Right lobe of liver (tissue), 6 donors: ENCODE measurements at regions not wholly inside any gene's neighbourhood (a gene's known extent, or its start where the extent isn't known, plus 50 kb on each side); places are given as distances from the start of the nearest gene placed in this dataset.

ENCODE experiments used
- ATAC-seq, 4 donors: fragments of 200-7000 bp; cut with Tn5 transposase; one replicate each; pipeline ENCODE4 v1.9.1; 2020; ENCODE audit warnings: mild to moderate bottlenecking in 4 of 4, moderate library complexity in 4 of 4
- DNase-seq, 3 donors: peaks; one replicate each; pipeline ENCODE4 v3.0.0-alpha.2; 2020
- H3K27ac ChIP-seq, 3 donors: fragments of 200-600 bp; one replicate each; pipeline ENCODE4 v1.8.0; 2022
- H3K27me3 ChIP-seq, 2 donors: fragments of 200-600 bp; one replicate each; pipeline ENCODE4 v1.8.0; 2022
- H3K36me3 ChIP-seq, 4 donors: fragments of 200-600 bp; sonication (generic) in 1 of 4; one replicate each; pipeline versions ENCODE4 v1.5.1 to v1.8.0; 2017 to 2022; ENCODE audit warnings: control low read depth in 1 of 4
- H3K4me1 ChIP-seq, 4 donors: fragments of 200-600 bp; sonication (generic) in 1 of 4; one replicate each; pipeline versions ENCODE4 v1.5.1 to v1.8.0; 2017 to 2022; ENCODE audit warnings: control low read depth in 1 of 4
- H3K4me3 ChIP-seq, 3 donors: fragments of 200-600 bp; one replicate each; pipeline ENCODE4 v1.8.0; 2022
- H3K9me3 ChIP-seq, 4 donors: fragments of 200-600 bp; sonication (generic) in 1 of 4; one replicate each; pipeline versions ENCODE4 v1.5.1 to v1.8.0; 2017 to 2022; ENCODE audit warnings: control low read depth in 1 of 4
- CTCF ChIP-seq, 4 donors: fragments of 200-600 bp in 3 of 4; fragments of 450-650 bp in 1 of 4; IDR thresholded peaks; one replicate each; pipeline versions ENCODE4 v1.5.1 to v1.8.0; 2016 to 2022; ENCODE audit warnings: antibody characterized with exemption in 4 of 4, mild to moderate bottlenecking in 2 of 4
- POLR2A ChIP-seq: fragments of 450-650 bp; IDR thresholded peaks from one replicate; pipeline ENCODE4 v1.6.1; 2017; ENCODE audit warnings: antibody characterized with exemption, mild to moderate bottlenecking
- WGBS: methylation state at CpG from one replicate; pipeline ENCODE4 v1.1.6; 2018; ENCODE audit warnings: low coverage, low lambda C conversion rate; ENCODE audit not compliant: insufficient coverage; ENCODE audit errors: missing lambda C conversion rate; 5-methylcytosine and 5-hydroxymethylcytosine counted together
- intact Hi-C, 2 donors: fragments of 100-400 bp; cut with DNase I; formaldehyde crosslinking; loops; one replicate each; pipeline versions ENCODE4 v1.11.2 to v1.14.1; 2022
- donor health status: DM: no; HTN: yes; CAD: no.
- donor health status: DM: no; HTN: no; CAD: no.
- donor health status: DM: no; HTN: no; CAD: no.
- donor health status: DM: no; HTN: yes; CAD: no.
- donor health status: DM: no; HTN: yes; CAD: no.

- Histone ChIP-seq H3K36me3 (no peaks in the 10 kb centered on the region), H3K9me3 (no peaks in the 10 kb centered on the region), H3K4me1 (no peaks in the 10 kb centered on the region), H3K4me3 (no peak overlapping the region), H3K27ac (no peak overlapping the region), H3K27me3 (no peaks in the 10 kb centered on the region)
- intact Hi-C loops, result no loop called here
- TF ChIP-seq POLR2A, result no peak
- no peak for TF ChIP-seq CTCF (IDR thresholded peaks at IDR 0.05)
- DNase-seq (no peak), ATAC-seq (no peak)
- 37% methylated on average over 2 of the region's 2 CpGs for WGBS
Measured at GRCh38 chr3:80097674-80098073, 329.9 kb upstream of the ROBO1 start.

GRCh38 chr3:80096909-80097308 is 329.1 kb upstream of the ROBO1 start:
- no peak for DNase-seq
- no peaks in the 10 kb centered on the region for H3K9me3 ChIP-seq
- no peaks in the 10 kb centered on the region for H3K4me1 ChIP-seq
- H3K27ac ChIP-seq, result no peak overlapping the region
- TF ChIP-seq CTCF (IDR thresholded peaks at IDR 0.05) (no peak), POLR2A (no peak)
- intact Hi-C loops, result no loop called here
- no peaks in the 10 kb centered on the region for H3K27me3 ChIP-seq
- no peak overlapping the region for H3K4me3 ChIP-seq
- 34% methylated on average over 2 of the region's 2 CpGs for WGBS
- ATAC-seq, result no peak
- no peaks in the 10 kb centered on the region for H3K36me3 ChIP-seq

- Histone ChIP-seq H3K27me3 (no peaks in the 10 kb centered on the region), H3K4me3 (no peak overlapping the region), H3K9me3 (no peaks in the 10 kb centered on the region), H3K36me3 (no peaks in the 10 kb centered on the region), H3K4me1 (no peaks in the 10 kb centered on the region), H3K27ac (no peak overlapping the region)
- intact Hi-C loops, result no loop called here
- ATAC-seq (no peak), DNase-seq (no peak)
- 36% methylated on average over 1 of the region's 1 CpG for WGBS
- TF ChIP-seq CTCF (IDR thresholded peaks at IDR 0.05) (no peak), POLR2A (no peak)
Measured at GRCh38 chr3:80094589-80094988, 326.8 kb upstream of the ROBO1 start.

GRCh38 chr3:80087767-80088166 is 320.0 kb upstream of the ROBO1 start:
- no peaks in the 10 kb centered on the region for H3K9me3 ChIP-seq
- no peaks in the 10 kb centered on the region for H3K27me3 ChIP-seq
- H3K4me1 ChIP-seq, result no peaks in the 10 kb centered on the region
- no peak for DNase-seq
- TF ChIP-seq CTCF (IDR thresholded peaks at IDR 0.05) (no peak), POLR2A (no peak)
- intact Hi-C loops, result no loop called here
- no peaks in the 10 kb centered on the region for H3K36me3 ChIP-seq
- no peak overlapping the region for H3K27ac ChIP-seq
- H3K4me3 ChIP-seq, result no peak overlapping the region
- 50% methylated on average over 1 of the region's 1 CpG for WGBS
- no peak for ATAC-seq

GRCh38 chr3:80086426-80086825 is 318.6 kb upstream of the ROBO1 start:
- DNase-seq, result no peak
- H3K36me3 ChIP-seq, result no peaks in the 10 kb centered on the region
- intact Hi-C loops, result no loop called here
- H3K27ac ChIP-seq, result no peak overlapping the region
- H3K27me3 ChIP-seq, result no peaks in the 10 kb centered on the region
- no peak for TF ChIP-seq CTCF (IDR thresholded peaks at IDR 0.05)
- TF ChIP-seq POLR2A, result no peak
- no peaks in the 10 kb centered on the region for H3K9me3 ChIP-seq
- H3K4me3 ChIP-seq, result no peak overlapping the region
- H3K4me1 ChIP-seq, result no peaks in the 10 kb centered on the region
- ATAC-seq, result no peak
